ENCODE measurements at regions not wholly inside any gene's neighbourhood (a gene's known extent, or its start where the extent isn't known, plus 50 kb on each side); places are given as distances from the start of the nearest gene placed in this dataset.

- TF ChIP-seq NFIC (IDR thresholded peaks at IDR 0.05) (no peak), YY1 (IDR thresholded peaks at IDR 0.05; ENCODE audit: low read depth) (no peak)
Measured at GRCh38 chr5:6273749-6274148, 104.6 kb downstream of the MED10 start.
